Ishikawa (cell line): ENCODE measurements at regions not wholly inside any gene's neighbourhood (a gene's known extent, or its start where the extent isn't known, plus 50 kb on each side); places are given as distances from the start of the nearest gene placed in this dataset.

Experiments used
- CEBPB ChIP-seq: IDR thresholded peaks from 2 replicates; pipeline ENCODE4 v1.6.1; 2012
- CREB1 ChIP-seq: IDR thresholded peaks from 2 replicates; pipeline ENCODE4 v1.6.1; 2012; ENCODE audit warnings: low read depth
- EGR1 ChIP-seq: IDR thresholded peaks from 2 replicates; pipeline ENCODE4 v1.6.1; 2012
- EP300 ChIP-seq: IDR thresholded peaks from 2 replicates; pipeline ENCODE4 v1.6.1; 2012; ENCODE audit warnings: borderline replicate concordance
- FOXM1 ChIP-seq: IDR thresholded peaks from 2 replicates; pipeline ENCODE4 v1.6.1; 2012; ENCODE audit warnings: low read depth, borderline replicate concordance
- MAX ChIP-seq: IDR thresholded peaks from 2 replicates; pipeline ENCODE4 v1.6.1; 2012
- RAD21 ChIP-seq: IDR thresholded peaks from 2 replicates; pipeline ENCODE4 v1.6.1; 2012; ENCODE audit warnings: low read depth
- REST ChIP-seq: IDR thresholded peaks from 2 replicates; pipeline ENCODE4 v1.6.1; 2012; ENCODE audit warnings: low read depth, mild to moderate bottlenecking
- TAF1 ChIP-seq: IDR thresholded peaks from 2 replicates; pipeline ENCODE4 v1.6.1; 2012; ENCODE audit warnings: low read depth, mild to moderate bottlenecking
- TEAD4 ChIP-seq: IDR thresholded peaks from 2 replicates; pipeline ENCODE4 v1.6.1; 2012
- YY1 ChIP-seq: IDR thresholded peaks from 2 replicates; pipeline ENCODE4 v1.6.1; 2012; ENCODE audit warnings: low read depth
- ZBTB7A ChIP-seq: IDR thresholded peaks from 2 replicates; pipeline ENCODE4 v1.6.1; 2012; ENCODE audit warnings: low read depth
- TF ChIP-seq, protein P1 (sequence below): IDR thresholded peaks from 2 replicates; pipeline ENCODE4 v1.6.1; 2012

- TF ChIP-seq REST (no peak), MAX (no peak), ZBTB7A (no peak), YY1 (no peak), RAD21 (no peak), FOXM1 (no peak), EP300 (no peak), EGR1 (no peak), CREB1 (no peak), TEAD4 (no peak), TAF1 (no peak), CEBPB (no peak)
- TF ChIP-seq, protein P1, sequence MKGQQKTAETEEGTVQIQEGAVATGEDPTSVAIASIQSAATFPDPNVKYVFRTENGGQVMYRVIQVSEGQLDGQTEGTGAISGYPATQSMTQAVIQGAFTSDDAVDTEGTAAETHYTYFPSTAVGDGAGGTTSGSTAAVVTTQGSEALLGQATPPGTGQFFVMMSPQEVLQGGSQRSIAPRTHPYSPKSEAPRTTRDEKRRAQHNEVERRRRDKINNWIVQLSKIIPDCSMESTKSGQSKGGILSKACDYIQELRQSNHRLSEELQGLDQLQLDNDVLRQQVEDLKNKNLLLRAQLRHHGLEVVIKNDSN, result no peak
Measured at GRCh38 chr6:92147246-92147645, 1272.1 kb downstream of the EPHA7 start.
